GM12892 (cell line): ENCODE measurements at regions not wholly inside any gene's neighbourhood (a gene's known extent, or its start where the extent isn't known, plus 50 kb on each side); places are given as distances from the start of the nearest gene placed in this dataset.

Experiments used
- POLR2A ChIP-seq: IDR thresholded peaks from 2 replicates; pipeline ENCODE4 v1.6.1; 2011; ENCODE audit warnings: low read depth, low read length, control low read depth
- POLR2AphosphoS5 ChIP-seq: IDR thresholded peaks from 2 replicates; pipeline ENCODE4 v1.6.1; 2011; ENCODE audit warnings: low read depth, low read length, control low read depth

DNA sequence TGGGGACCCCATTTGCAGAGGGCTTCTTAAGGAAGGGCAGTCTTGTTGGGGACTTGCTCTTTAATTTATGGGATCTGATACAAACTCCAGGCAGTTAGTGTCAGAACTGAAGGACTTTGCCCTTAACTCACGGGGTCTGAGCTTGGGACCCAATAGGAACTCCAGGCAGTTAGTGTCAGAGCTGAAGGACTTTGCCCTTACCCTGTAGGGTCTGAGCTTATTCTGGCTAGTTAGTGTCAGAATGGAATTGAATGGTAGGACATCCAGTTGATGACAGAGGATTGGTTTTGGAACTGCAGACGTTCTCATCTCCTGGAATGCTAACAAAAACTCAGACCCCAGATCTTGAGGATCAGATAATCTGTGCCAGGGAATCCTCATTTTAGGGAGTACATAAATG, 256.9 kb upstream of the COPS8 start:
- TF ChIP-seq POLR2AphosphoS5 (no peak), POLR2A (no peak)
